H7 (cell line): ENCODE measurements at regions not wholly inside any gene's neighbourhood (a gene's known extent, or its start where the extent isn't known, plus 50 kb on each side); places are given as distances from the start of the nearest gene placed in this dataset.

ENCODE experiments used
- DNase-seq: peaks from one replicate; pipeline ENCODE4 v3.0.0; 2012
- H3K27me3 ChIP-seq: 2 replicates; pipeline ENCODE4 v1.6.0; 2011; ENCODE audit warnings: mild to moderate bottlenecking, low read length; ENCODE audit not compliant: control insufficient read depth, insufficient read depth
- H3K36me3 ChIP-seq: replicated peaks from 2 replicates; pipeline ENCODE4 v1.5.1; 2011; ENCODE audit warnings: low read length; ENCODE audit not compliant: control insufficient read depth, insufficient read depth
- H3K4me3 ChIP-seq: 2 replicates; pipeline ENCODE4 v1.5.1; 2011; ENCODE audit warnings: low read depth, mild to moderate bottlenecking, control low read depth, low read length, moderate library complexity; ENCODE audit not compliant: insufficient read depth

- H3K36me3 ChIP-seq = no peaks in the 10 kb centered on the region
- no peak for DNase-seq
- no peak overlapping the region for H3K4me3 ChIP-seq
- no peaks in the 10 kb centered on the region for H3K27me3 ChIP-seq
Observed at GRCh38 chr5:29614206-29614605, 1579.3 kb upstream of the CDH6 start.

GRCh38 chr5:29588236-29588635 is 1605.2 kb upstream of the CDH6 start:
- Histone ChIP-seq H3K36me3 (no peaks in the 10 kb centered on the region), H3K4me3 (no peak overlapping the region), H3K27me3 (no peaks in the 10 kb centered on the region)
- no peak for DNase-seq

GRCh38 chr5:29587832-29588231 is 1605.7 kb upstream of the CDH6 start:
- no peaks in the 10 kb centered on the region for H3K27me3 ChIP-seq
- no peak for DNase-seq
- no peak overlapping the region for H3K4me3 ChIP-seq
- no peaks in the 10 kb centered on the region for H3K36me3 ChIP-seq

- Histone ChIP-seq H3K36me3 (no peaks in the 10 kb centered on the region), H3K4me3 (no peak overlapping the region), H3K27me3 (no peaks in the 10 kb centered on the region)
- no peak for DNase-seq
Observed at GRCh38 chr5:29568028-29568427, 1625.5 kb upstream of the CDH6 start.

GRCh38 chr5:29561564-29561963 is 1631.9 kb upstream of the CDH6 start:
- Histone ChIP-seq H3K27me3 (no peaks in the 10 kb centered on the region), H3K4me3 (no peak overlapping the region), H3K36me3 (no peaks in the 10 kb centered on the region)
- no peak for DNase-seq

- Histone ChIP-seq H3K36me3 (no peaks in the 10 kb centered on the region), H3K4me3 (no peak overlapping the region), H3K27me3 (no peaks in the 10 kb centered on the region)
- no peak for DNase-seq
Observed at GRCh38 chr5:29550523-29550922, 1643.0 kb upstream of the CDH6 start.

- Histone ChIP-seq H3K4me3 (no peak overlapping the region), H3K36me3 (no peaks in the 10 kb centered on the region), H3K27me3 (no peaks in the 10 kb centered on the region)
- no peak for DNase-seq
Observed at GRCh38 chr5:29548262-29548661, 1645.2 kb upstream of the CDH6 start.

- Histone ChIP-seq H3K36me3 (no peaks in the 10 kb centered on the region), H3K4me3 (no peak overlapping the region), H3K27me3 (no peaks in the 10 kb centered on the region)
- no peak for DNase-seq
Observed at GRCh38 chr5:29547236-29547865, 1646.1 kb upstream of the CDH6 start.

GRCh38 chr5:29543501-29543900 is 1650.0 kb upstream of the CDH6 start:
- Histone ChIP-seq H3K27me3 (no peaks in the 10 kb centered on the region), H3K4me3 (no peak overlapping the region), H3K36me3 (no peaks in the 10 kb centered on the region)
- no peak for DNase-seq

- H3K36me3 ChIP-seq = no peaks in the 10 kb centered on the region
- no peaks in the 10 kb centered on the region for H3K27me3 ChIP-seq
- no peak overlapping the region for H3K4me3 ChIP-seq
- no peak for DNase-seq
Observed at GRCh38 chr5:29524227-29524626, 1669.3 kb upstream of the CDH6 start.

GRCh38 chr5:29518176-29518575 is 1675.3 kb upstream of the CDH6 start:
- Histone ChIP-seq H3K4me3 (no peak overlapping the region), H3K27me3 (no peaks in the 10 kb centered on the region), H3K36me3 (no peaks in the 10 kb centered on the region)
- DNase-seq = no peak

- no peaks in the 10 kb centered on the region for H3K36me3 ChIP-seq
Observed at GRCh38 chr5:29516224-29516623, 1677.3 kb upstream of the CDH6 start.

GRCh38 chr5:29508131-29508530 is 1685.4 kb upstream of the CDH6 start:
- DNase-seq = no peak
- H3K27me3 ChIP-seq = no peaks in the 10 kb centered on the region

More at GRCh38 chr5:29516224-29516623, 1677.3 kb upstream of the CDH6 start:
- no peak for DNase-seq
- no peaks in the 10 kb centered on the region for H3K27me3 ChIP-seq
- H3K4me3 ChIP-seq = no peak overlapping the region

GRCh38 chr5:29504411-29504810 is 1689.1 kb upstream of the CDH6 start:
- H3K4me3 ChIP-seq = no peak overlapping the region
- DNase-seq = no peak
- H3K36me3 ChIP-seq = no peaks in the 10 kb centered on the region
- no peaks in the 10 kb centered on the region for H3K27me3 ChIP-seq

More at GRCh38 chr5:29508131-29508530, 1685.4 kb upstream of the CDH6 start:
- Histone ChIP-seq H3K4me3 (no peak overlapping the region), H3K36me3 (no peaks in the 10 kb centered on the region)

GRCh38 chr5:29498860-29499259 is 1694.6 kb upstream of the CDH6 start:
- DNase-seq = no peak
- H3K36me3 ChIP-seq = no peaks in the 10 kb centered on the region
- H3K4me3 ChIP-seq = no peak overlapping the region
- H3K27me3 ChIP-seq = no peaks in the 10 kb centered on the region

- DNase-seq = no peak
- no peaks in the 10 kb centered on the region for H3K27me3 ChIP-seq
- no peak overlapping the region for H3K4me3 ChIP-seq
- H3K36me3 ChIP-seq = no peaks in the 10 kb centered on the region
Observed at GRCh38 chr5:29498412-29498811, 1695.1 kb upstream of the CDH6 start.
